ENCODE measurements at regions not wholly inside any gene's neighbourhood (a gene's known extent, or its start where the extent isn't known, plus 50 kb on each side); places are given as distances from the start of the nearest gene placed in this dataset.

DNA sequence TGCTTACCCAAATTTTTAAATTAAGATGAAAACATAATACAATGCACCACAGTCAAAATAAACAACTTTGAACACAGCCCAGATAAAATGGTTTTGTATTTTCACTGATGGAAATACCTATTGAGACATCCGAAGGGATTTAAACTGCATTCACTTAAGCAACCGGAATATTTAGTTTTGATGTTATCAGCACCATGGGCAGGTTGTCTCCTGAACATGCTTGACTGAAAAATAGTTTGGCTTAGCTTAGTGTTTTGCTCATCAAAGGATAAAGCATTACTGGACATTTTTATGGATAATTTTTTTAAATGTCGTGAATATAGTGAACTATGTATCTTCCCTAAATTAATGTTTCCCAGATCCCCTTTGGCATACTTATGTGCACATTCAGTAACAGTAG is 177.5 kb downstream of the GJA1 start:
- no peak overlapping the region for H2AFZ ChIP-seq (ENCODE audit: control insufficient read depth, low read depth, low read length)
- ATAC-seq: no peak
- no peak for FAIRE-seq
- DNase-seq (ENCODE audit: low read depth, low spot score): no peak
- no peak for TF ChIP-seq EGR1 (IDR thresholded peaks at IDR 0.05; ENCODE audit: borderline replicate concordance in 1 of 2, low read depth in 2 of 2, low read length in 2 of 2)
- TF ChIP-seq, protein P1, sequence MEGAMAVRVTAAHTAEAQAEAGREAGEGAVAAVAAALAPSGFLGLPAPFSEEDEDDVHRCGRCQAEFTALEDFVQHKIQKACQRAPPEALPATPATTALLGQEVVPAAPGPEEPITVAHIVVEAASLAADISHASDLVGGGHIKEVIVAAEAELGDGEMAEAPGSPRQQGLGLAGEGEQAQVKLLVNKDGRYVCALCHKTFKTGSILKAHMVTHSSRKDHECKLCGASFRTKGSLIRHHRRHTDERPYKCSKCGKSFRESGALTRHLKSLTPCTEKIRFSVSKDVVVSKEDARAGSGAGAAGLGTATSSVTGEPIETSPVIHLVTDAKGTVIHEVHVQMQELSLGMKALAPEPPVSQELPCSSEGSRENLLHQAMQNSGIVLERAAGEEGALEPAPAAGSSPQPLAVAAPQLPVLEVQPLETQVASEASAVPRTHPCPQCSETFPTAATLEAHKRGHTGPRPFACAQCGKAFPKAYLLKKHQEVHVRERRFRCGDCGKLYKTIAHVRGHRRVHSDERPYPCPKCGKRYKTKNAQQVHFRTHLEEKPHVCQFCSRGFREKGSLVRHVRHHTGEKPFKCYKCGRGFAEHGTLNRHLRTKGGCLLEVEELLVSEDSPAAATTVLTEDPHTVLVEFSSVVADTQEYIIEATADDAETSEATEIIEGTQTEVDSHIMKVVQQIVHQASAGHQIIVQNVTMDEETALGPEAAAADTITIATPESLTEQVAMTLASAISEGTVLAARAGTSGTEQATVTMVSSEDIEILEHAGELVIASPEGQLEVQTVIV (IDR thresholded peaks at IDR 0.05; ENCODE audit: borderline replicate concordance, partially characterized antibody): no peak
- no peak for TF ChIP-seq CBX3 (IDR thresholded peaks at IDR 0.05; ENCODE audit: borderline replicate concordance, low read depth)
- TF ChIP-seq ETV6 (conservative IDR thresholded peaks at IDR 0.05 in 1 of 2, IDR thresholded peaks at IDR 0.05 in 1 of 2; ENCODE audit: borderline replicate concordance in 1 of 2, low read depth in 1 of 2): no peak
- TF ChIP-seq GATAD2B (conservative IDR thresholded peaks at IDR 0.05; ENCODE audit: low read depth): no peak
- no peak for TF ChIP-seq MYC (IDR thresholded peaks at IDR 0.05; ENCODE audit: insufficient read depth, insufficient read length, insufficient replicate concordance, low read length, severe bottlenecking)
- no peak for TF ChIP-seq HDAC6 (IDR thresholded peaks at IDR 0.05; ENCODE audit: unreplicated experiment)
- no peak for TF ChIP-seq LARP7 (IDR thresholded peaks at IDR 0.05)
- TF ChIP-seq WRNIP1 (IDR thresholded peaks at IDR 0.05; ENCODE audit: borderline replicate concordance, low read depth, low read length): no peak
- TF ChIP-seq ZBED1 (IDR thresholded peaks at IDR 0.05; ENCODE audit: borderline replicate concordance): no peak
- no peak for TF ChIP-seq ZZZ3 (IDR thresholded peaks at IDR 0.05; ENCODE audit: control insufficient read depth, insufficient read length, low read depth)
- no peak for TF ChIP-seq TBL1XR1 (IDR thresholded peaks at IDR 0.05; ENCODE audit: low read depth, low read length)
- TF ChIP-seq POLR2AphosphoS2 (IDR thresholded peaks at IDR 0.05; ENCODE audit: low read depth, low read length): no peak
- no peak for TF ChIP-seq MXI1 (IDR thresholded peaks at IDR 0.05; ENCODE audit: low read depth, low read length)
- no peak for TF ChIP-seq YBX1 (IDR thresholded peaks at IDR 0.05)
- no peak for TF ChIP-seq SUPT20H (IDR thresholded peaks at IDR 0.05; ENCODE audit: borderline replicate concordance, control insufficient read depth, low read depth, low read length)
- WGBS (ENCODE audit: insufficient coverage, insufficient replicate concordance, low lambda C conversion rate, missing lambda C conversion rate): 33% methylated on average over 3 of the region's 3 CpGs
- no peak overlapping the region for H3K27ac ChIP-seq (ENCODE audit: control insufficient read depth, insufficient read depth)
- BruUV-seq (replicated peaks): no TSS peak
- ChIA-PET RAD21 (ENCODE audit: unreplicated experiment) (no interaction called here), SMC1A (ENCODE audit: uncharacterized antibody, unreplicated experiment) (interaction anchor here (1.1 kb wide), 1 partner anchor 9 kb away, joined by 3 read pairs; no protein-coding TSS in a partner anchor), CTCF (no interaction called here), POLR2A (no interaction called here)
- no peak overlapping the region for H3K4me3 ChIP-seq
- no peak overlapping the region for H3K9ac ChIP-seq (ENCODE audit: control insufficient read depth, insufficient read depth, low read length)
- intact Hi-C loops (cut with micrococcal nuclease; ENCODE audit: unreplicated experiment): no loop called here
- in situ Hi-C loops (cut with MboI): no loop called here
- no peaks in the 10 kb centered on the region for H3K9me3 ChIP-seq (replicated peaks; ENCODE audit: control insufficient read depth, insufficient read depth, low read length)
- no peaks in the 10 kb centered on the region for H3K27me3 ChIP-seq (replicated peaks in 1 of 2; ENCODE audit: control insufficient read depth in 2 of 2, insufficient read depth in 2 of 2, low read length in 1 of 2)
- H3K79me2 ChIP-seq (ENCODE audit: control insufficient read depth, insufficient read depth, low read length): no peaks in the 10 kb centered on the region
- H3K4me2 ChIP-seq (ENCODE audit: control insufficient read depth, insufficient read depth): no peak overlapping the region
- no peaks in the 10 kb centered on the region for H3K4me1 ChIP-seq (ENCODE audit: control insufficient read depth, insufficient read depth, low read length)
- H4K20me1 ChIP-seq (ENCODE audit: control insufficient read depth, insufficient read depth): no peaks in the 10 kb centered on the region
- H3K36me3 ChIP-seq (ENCODE audit: control insufficient read depth in 2 of 2, insufficient read depth in 2 of 2, low read length in 1 of 2): no peaks in the 10 kb centered on the region

Data from GM12878 (cell line).